ENCODE measurements at regions not wholly inside any gene's neighbourhood (a gene's known extent, or its start where the extent isn't known, plus 50 kb on each side); places are given as distances from the start of the nearest gene placed in this dataset.

- TF ChIP-seq, protein P1, sequence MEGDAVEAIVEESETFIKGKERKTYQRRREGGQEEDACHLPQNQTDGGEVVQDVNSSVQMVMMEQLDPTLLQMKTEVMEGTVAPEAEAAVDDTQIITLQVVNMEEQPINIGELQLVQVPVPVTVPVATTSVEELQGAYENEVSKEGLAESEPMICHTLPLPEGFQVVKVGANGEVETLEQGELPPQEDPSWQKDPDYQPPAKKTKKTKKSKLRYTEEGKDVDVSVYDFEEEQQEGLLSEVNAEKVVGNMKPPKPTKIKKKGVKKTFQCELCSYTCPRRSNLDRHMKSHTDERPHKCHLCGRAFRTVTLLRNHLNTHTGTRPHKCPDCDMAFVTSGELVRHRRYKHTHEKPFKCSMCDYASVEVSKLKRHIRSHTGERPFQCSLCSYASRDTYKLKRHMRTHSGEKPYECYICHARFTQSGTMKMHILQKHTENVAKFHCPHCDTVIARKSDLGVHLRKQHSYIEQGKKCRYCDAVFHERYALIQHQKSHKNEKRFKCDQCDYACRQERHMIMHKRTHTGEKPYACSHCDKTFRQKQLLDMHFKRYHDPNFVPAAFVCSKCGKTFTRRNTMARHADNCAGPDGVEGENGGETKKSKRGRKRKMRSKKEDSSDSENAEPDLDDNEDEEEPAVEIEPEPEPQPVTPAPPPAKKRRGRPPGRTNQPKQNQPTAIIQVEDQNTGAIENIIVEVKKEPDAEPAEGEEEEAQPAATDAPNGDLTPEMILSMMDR (IDR thresholded peaks at IDR 0.05) = no peak
- TF ChIP-seq EZH2 (IDR thresholded peaks at IDR 0.05) (no peak), EZH2phosphoT487 (IDR thresholded peaks at IDR 0.05) (no peak)
These were observed 98.9 kb upstream of the CYRIA start for GRCh38 chr2:16764487-16764886.

Measured in neural progenitor cell (in vitro differentiated cells).